ENCODE measurements at regions not wholly inside any gene's neighbourhood (a gene's known extent, or its start where the extent isn't known, plus 50 kb on each side); places are given as distances from the start of the nearest gene placed in this dataset.

GRCh38 chr12:25332143-25332542 is 81.4 kb upstream of the KRAS start:
- Histone ChIP-seq H3K9me3 (ENCODE audit: low read length) (no peaks in the 10 kb centered on the region), H3K79me2 (replicated peaks; ENCODE audit: insufficient read depth, low read length) (no peaks in the 10 kb centered on the region), H3F3A (ENCODE audit: insufficient read depth, low read length, poor library complexity, severe bottlenecking) (no peaks in the 10 kb centered on the region), H3K4me2 (ENCODE audit: low read length) (no peak overlapping the region), H3K4me3 (ENCODE audit: low read length) (no peak overlapping the region), H3K36me3 (ENCODE audit: insufficient read depth, low read length) (no peaks in the 10 kb centered on the region), H4K20me1 (ENCODE audit: insufficient read depth) (no peaks in the 10 kb centered on the region), H3K27me3 (ENCODE audit: insufficient read depth, low read depth, low read length) (no peaks in the 10 kb centered on the region), H3K9me2 (ENCODE audit: insufficient read depth, low read length) (no peaks in the 10 kb centered on the region), H3K9ac (ENCODE audit: low read length) (no peak overlapping the region), H3K27ac (ENCODE audit: low read length) (no peak overlapping the region), H2AFZ (ENCODE audit: low read depth, low read length) (no peak overlapping the region)
- no peak for TF ChIP-seq EZH2 (IDR thresholded peaks at IDR 0.05; ENCODE audit: borderline replicate concordance, insufficient read depth, low read length, poor library complexity, severe bottlenecking)
- TF ChIP-seq SMC3 (conservative IDR thresholded peaks at IDR 0.05; ENCODE audit: poor library complexity) = no peak
- no peak for TF ChIP-seq POLR2AphosphoS5 (IDR thresholded peaks at IDR 0.05)
- TF ChIP-seq CTCF (IDR thresholded peaks at IDR 0.05; ENCODE audit: poor library complexity, severe bottlenecking) = no peak
- TF ChIP-seq REST (IDR thresholded peaks at IDR 0.05; ENCODE audit: borderline replicate concordance) = no peak
- no peak for TF ChIP-seq TAF1 (IDR thresholded peaks at IDR 0.05; ENCODE audit: low read depth)
- no peak for TF ChIP-seq MXI1 (conservative IDR thresholded peaks at IDR 0.05; ENCODE audit: poor library complexity, severe bottlenecking)
- TF ChIP-seq EP300 (conservative IDR thresholded peaks at IDR 0.05; ENCODE audit: poor library complexity, severe bottlenecking) = no peak
- TF ChIP-seq RAD21 (conservative IDR thresholded peaks at IDR 0.05) = no peak

- no peaks in the 10 kb centered on the region for H3K79me2 ChIP-seq (replicated peaks; ENCODE audit: insufficient read depth, low read length)
- no peaks in the 10 kb centered on the region for H3F3A ChIP-seq (ENCODE audit: insufficient read depth, low read length, poor library complexity, severe bottlenecking)
- no peak overlapping the region for H3K9ac ChIP-seq (ENCODE audit: low read length)
- H3K9me2 ChIP-seq (ENCODE audit: insufficient read depth, low read length) = no peaks in the 10 kb centered on the region
- no peak overlapping the region for H3K4me3 ChIP-seq (ENCODE audit: low read length)
- H2AFZ ChIP-seq (ENCODE audit: low read depth, low read length) = no peak overlapping the region
- no peaks in the 10 kb centered on the region for H4K20me1 ChIP-seq (ENCODE audit: insufficient read depth)
- H3K27ac ChIP-seq (ENCODE audit: low read length) = no peak overlapping the region
- no peaks in the 10 kb centered on the region for H3K9me3 ChIP-seq (ENCODE audit: low read length)
- TF ChIP-seq POLR2AphosphoS5 (IDR thresholded peaks at IDR 0.05) (no peak), REST (IDR thresholded peaks at IDR 0.05; ENCODE audit: borderline replicate concordance) (no peak)
- H3K27me3 ChIP-seq (ENCODE audit: insufficient read depth, low read depth, low read length) = no peaks in the 10 kb centered on the region
- no peak overlapping the region for H3K4me2 ChIP-seq (ENCODE audit: low read length)
- no peaks in the 10 kb centered on the region for H3K36me3 ChIP-seq (ENCODE audit: insufficient read depth, low read length)
These were observed 77.5 kb upstream of the KRAS start for GRCh38 chr12:25328072-25328712.

All from neural cell (in vitro differentiated cells).